ENCODE measurements at regions not wholly inside any gene's neighbourhood (a gene's known extent, or its start where the extent isn't known, plus 50 kb on each side); places are given as distances from the start of the nearest gene placed in this dataset.

DNA sequence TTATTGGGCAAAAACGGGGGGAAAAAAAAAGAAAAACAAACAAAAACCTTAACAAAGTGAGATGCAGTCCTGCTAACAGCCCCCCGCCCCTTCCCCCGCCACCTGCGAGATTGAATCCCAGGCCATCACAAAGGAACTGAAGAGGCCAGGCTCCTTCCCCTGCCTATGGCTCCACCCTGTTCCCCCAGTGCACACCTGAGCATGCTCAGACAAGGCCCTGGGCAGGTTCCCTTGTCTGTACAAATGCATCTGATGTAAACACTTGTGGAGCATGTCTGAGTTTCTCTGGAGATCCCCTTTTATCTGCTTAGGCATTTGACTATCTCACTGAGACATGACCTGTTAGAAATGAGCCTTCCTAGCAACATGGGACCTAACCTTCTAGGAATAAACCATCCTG is 983.7 kb upstream of the PABPC4L start:
- no peak for TF ChIP-seq CTCF (IDR thresholded peaks at IDR 0.05; ENCODE audit: borderline replicate concordance, insufficient read depth, low read depth, low read length)
- H3K4me3 ChIP-seq (ENCODE audit: low read depth, low read length): no peak overlapping the region

DNA sequence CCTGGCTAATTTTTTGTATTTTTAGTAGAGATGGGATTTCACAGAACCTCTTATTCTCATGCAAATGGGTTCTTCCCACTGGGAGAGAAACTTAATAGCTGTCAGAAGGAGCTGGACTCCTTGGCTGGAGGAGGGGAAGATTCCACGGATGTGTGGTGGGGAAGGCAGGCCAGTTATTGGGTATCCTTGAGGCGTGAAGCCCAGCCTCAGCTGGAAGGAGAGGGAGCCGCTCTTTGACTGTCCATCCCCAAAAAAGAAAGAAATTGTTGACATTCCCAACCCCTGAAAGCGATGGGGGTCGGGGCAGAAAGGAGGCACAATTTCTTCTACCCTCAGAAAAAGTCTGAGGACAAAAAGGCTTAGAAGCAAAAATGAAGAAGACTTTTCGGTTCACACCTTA is 983.1 kb upstream of the PABPC4L start:
- no peak overlapping the region for H3K4me3 ChIP-seq (ENCODE audit: low read depth, low read length)
- TF ChIP-seq CTCF (IDR thresholded peaks at IDR 0.05; ENCODE audit: borderline replicate concordance, insufficient read depth, low read depth, low read length): no peak

DNA sequence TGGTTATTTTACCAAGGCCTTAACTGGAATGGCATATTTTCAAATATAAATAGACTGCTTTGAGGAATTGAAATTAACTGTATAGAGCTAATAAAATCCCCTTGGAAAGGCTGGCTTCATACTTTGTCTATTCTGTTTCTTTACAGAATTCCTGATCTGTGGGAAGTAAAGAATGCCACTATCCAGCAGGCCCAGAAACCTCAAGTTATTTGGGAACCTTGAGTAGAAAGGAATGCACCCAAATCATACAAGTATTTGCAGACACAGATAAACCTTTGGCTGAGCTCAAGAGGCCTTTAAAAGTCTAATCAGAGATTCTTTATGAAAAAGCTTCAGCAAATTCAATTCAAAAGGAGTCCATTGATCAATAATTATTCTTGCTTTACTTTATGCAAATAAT is 975.7 kb upstream of the PABPC4L start:
- H3K4me3 ChIP-seq (ENCODE audit: low read depth, low read length): no peak overlapping the region
- TF ChIP-seq CTCF (IDR thresholded peaks at IDR 0.05; ENCODE audit: borderline replicate concordance, insufficient read depth, low read depth, low read length): no peak

- no peak for TF ChIP-seq CTCF (IDR thresholded peaks at IDR 0.05; ENCODE audit: borderline replicate concordance, insufficient read depth, low read depth, low read length)
These were observed 965.1 kb upstream of the PABPC4L start for GRCh38 chr4:135166661-135167060.

DNA sequence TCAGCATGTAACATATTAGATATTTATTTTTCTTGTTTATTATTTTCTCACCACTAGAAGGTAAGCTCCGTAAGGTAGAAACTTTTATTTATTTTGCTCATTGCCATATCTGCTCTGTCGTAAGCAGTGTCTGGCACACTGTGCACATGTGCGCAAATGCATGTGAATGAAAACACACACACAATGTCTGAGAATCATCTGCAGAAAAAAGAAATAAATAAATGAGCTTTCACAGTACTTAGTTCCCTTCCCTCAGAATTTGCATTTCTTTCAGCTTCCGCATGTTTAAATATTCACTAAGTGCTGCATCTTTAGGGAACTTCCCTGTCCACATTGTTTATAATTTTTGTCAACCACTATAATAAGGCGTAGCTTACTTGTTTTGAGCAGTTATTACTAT is 963.0 kb upstream of the PABPC4L start:
- no peak overlapping the region for H3K4me3 ChIP-seq (ENCODE audit: low read depth, low read length)
- TF ChIP-seq CTCF (IDR thresholded peaks at IDR 0.05; ENCODE audit: borderline replicate concordance, insufficient read depth, low read depth, low read length): no peak

More at GRCh38 chr4:135166661-135167060, 965.1 kb upstream of the PABPC4L start:
- H3K4me3 ChIP-seq (ENCODE audit: low read depth, low read length): no peak overlapping the region

GRCh38 chr4:135144498-135144897 is 942.9 kb upstream of the PABPC4L start:
- TF ChIP-seq CTCF (IDR thresholded peaks at IDR 0.05; ENCODE audit: borderline replicate concordance, insufficient read depth, low read depth, low read length): no peak
- H3K4me3 ChIP-seq (ENCODE audit: low read depth, low read length): no peak overlapping the region

DNA sequence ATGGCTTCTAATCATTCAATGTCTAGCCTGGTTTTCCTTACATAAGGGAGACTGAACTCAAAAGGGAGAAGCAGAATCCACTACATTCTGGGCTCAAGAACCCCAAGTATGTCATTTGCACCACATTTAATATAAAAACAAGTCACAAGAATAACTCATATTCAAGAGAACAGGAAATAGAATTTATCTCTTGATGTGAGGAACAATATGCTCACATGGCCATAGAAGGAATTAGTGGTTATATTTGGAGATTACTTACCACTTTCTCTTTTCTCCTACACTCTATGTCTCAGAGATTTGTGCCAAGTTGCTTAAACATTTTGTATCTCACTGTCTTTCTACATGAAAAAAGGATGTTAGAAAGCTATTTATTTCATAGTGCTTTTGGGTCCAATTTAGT is 922.6 kb upstream of the PABPC4L start:
- TF ChIP-seq CTCF (IDR thresholded peaks at IDR 0.05; ENCODE audit: borderline replicate concordance, insufficient read depth, low read depth, low read length): no peak
- no peak overlapping the region for H3K4me3 ChIP-seq (ENCODE audit: low read depth, low read length)

All from GM12875 (cell line).